ENCODE measurements at regions not wholly inside any gene's neighbourhood (a gene's known extent, or its start where the extent isn't known, plus 50 kb on each side); places are given as distances from the start of the nearest gene placed in this dataset.

- TF ChIP-seq CTCF (IDR thresholded peaks at IDR 0.05) (no peak), IRF3 (IDR thresholded peaks at IDR 0.05; ENCODE audit: low read depth, low read length) (no peak), RFX5 (IDR thresholded peaks at IDR 0.05; ENCODE audit: low read length) (no peak), RAD21 (IDR thresholded peaks at IDR 0.05; ENCODE audit: low read length) (no peak), GABPA (IDR thresholded peaks at IDR 0.05; ENCODE audit: low read depth) (no peak), NRF1 (IDR thresholded peaks at IDR 0.05; ENCODE audit: low read depth, low read length) (no peak), YY1 (IDR thresholded peaks at IDR 0.05; ENCODE audit: low read depth) (no peak), USF1 (IDR thresholded peaks at IDR 0.05; ENCODE audit: borderline replicate concordance, low read depth) (no peak), TAF1 (IDR thresholded peaks at IDR 0.05; ENCODE audit: borderline replicate concordance, low read depth, low read length) (no peak), POLR2AphosphoS5 (IDR thresholded peaks at IDR 0.05; ENCODE audit: low read depth, low read length) (no peak), EP300 (IDR thresholded peaks at IDR 0.05; ENCODE audit: borderline replicate concordance in 1 of 2, low read depth in 1 of 2, low read length in 1 of 2) (no peak), EZH2phosphoT487 (IDR thresholded peaks at IDR 0.05; ENCODE audit: borderline replicate concordance, low read depth) (no peak), USF2 (IDR thresholded peaks at IDR 0.05; ENCODE audit: borderline replicate concordance, low read depth, low read length) (no peak), MXI1 (IDR thresholded peaks at IDR 0.05; ENCODE audit: low read depth, low read length) (no peak)
Measured at GRCh38 chr4:141534985-141535384, 101.4 kb upstream of the IL15 start.

Data from SK-N-SH (cell line).